SK-N-MC (cell line): ENCODE measurements at regions not wholly inside any gene's neighbourhood (a gene's known extent, or its start where the extent isn't known, plus 50 kb on each side); places are given as distances from the start of the nearest gene placed in this dataset.

Experiments used
- EZH2 ChIP-seq: fragments of 200-600 bp; sonication (generic); IDR thresholded peaks from one replicate; pipeline ENCODE4 v1.6.1; 2017; ENCODE audit warnings: antibody characterized with exemption
- POLR2AphosphoS5 ChIP-seq: IDR thresholded peaks from 2 replicates; pipeline ENCODE4 v1.6.1; 2012; ENCODE audit warnings: mild to moderate bottlenecking, low read depth, low read length, borderline replicate concordance

DNA sequence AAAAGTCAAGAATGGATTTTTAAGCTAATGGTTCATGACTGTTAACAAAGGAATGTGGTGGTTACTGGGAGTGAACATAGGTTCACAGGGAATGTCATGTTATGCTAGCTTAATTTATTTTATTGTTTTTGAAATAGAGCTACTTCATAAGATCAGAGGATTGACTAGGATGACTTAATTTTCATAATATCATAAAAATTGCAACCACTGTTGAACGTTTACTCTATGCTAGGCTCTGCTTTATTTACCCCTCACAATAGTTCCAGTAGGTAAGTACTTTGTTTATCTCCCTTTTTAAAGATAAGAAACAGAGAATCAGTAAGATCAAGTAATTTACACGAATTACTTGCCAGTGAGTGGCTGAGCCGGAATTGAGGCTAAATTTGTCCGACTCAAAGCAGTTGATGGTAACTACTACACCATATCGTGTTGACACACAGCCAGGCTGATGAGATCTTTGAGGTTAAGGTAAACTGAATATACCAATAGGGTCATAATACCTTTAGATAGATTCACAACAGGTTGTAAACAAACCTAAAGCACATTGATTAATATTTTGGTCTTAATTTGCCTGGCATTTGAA is 194.6 kb upstream of the CITED2 start:
- no peak for TF ChIP-seq EZH2
- TF ChIP-seq POLR2AphosphoS5 = no peak
